Ovary (tissue), 3 donors: ENCODE measurements at regions not wholly inside any gene's neighbourhood (a gene's known extent, or its start where the extent isn't known, plus 50 kb on each side); places are given as distances from the start of the nearest gene placed in this dataset.

Experiments
- EP300 ChIP-seq: sonication (generic); formaldehyde crosslinking; IDR thresholded peaks from one replicate; pipeline ENCODE4 v1.6.1; 2017; ENCODE audit warnings: antibody characterized with exemption
- TF ChIP-seq, protein P1 (sequence below), 3 donors: fragments of 450-650 bp in 2 of 3; fragments of 200-600 bp in 1 of 3; IDR thresholded peaks; one replicate each; pipeline versions ENCODE4 v1.5.1 to v1.8.0; 2016 to 2022; ENCODE audit warnings: antibody characterized with exemption in 3 of 3, mild to moderate bottlenecking in 1 of 3
- donor health status: DM: no; HTN: no; CAD: no.

DNA sequence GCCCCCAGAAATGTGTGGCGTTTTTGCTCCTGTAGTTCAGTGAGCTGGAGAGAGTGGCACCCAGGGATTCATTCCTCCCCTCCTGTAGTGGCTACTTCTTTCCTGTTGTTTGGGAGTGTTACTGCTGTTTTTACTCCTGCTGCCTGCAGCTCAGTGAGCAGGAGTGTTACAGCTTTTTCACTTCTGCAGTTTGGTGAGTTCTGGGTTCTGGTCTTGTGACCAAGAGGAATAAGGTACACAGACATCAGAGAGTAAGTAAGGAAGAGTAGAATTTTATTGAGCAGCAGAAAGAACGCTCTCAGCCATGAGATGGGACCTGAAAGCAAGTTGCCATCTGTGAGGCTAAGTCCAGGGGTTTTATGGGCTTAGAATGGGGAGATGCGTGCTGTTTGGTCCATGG is 966.3 kb upstream of the CITED2 start:
- TF ChIP-seq, protein P1, sequence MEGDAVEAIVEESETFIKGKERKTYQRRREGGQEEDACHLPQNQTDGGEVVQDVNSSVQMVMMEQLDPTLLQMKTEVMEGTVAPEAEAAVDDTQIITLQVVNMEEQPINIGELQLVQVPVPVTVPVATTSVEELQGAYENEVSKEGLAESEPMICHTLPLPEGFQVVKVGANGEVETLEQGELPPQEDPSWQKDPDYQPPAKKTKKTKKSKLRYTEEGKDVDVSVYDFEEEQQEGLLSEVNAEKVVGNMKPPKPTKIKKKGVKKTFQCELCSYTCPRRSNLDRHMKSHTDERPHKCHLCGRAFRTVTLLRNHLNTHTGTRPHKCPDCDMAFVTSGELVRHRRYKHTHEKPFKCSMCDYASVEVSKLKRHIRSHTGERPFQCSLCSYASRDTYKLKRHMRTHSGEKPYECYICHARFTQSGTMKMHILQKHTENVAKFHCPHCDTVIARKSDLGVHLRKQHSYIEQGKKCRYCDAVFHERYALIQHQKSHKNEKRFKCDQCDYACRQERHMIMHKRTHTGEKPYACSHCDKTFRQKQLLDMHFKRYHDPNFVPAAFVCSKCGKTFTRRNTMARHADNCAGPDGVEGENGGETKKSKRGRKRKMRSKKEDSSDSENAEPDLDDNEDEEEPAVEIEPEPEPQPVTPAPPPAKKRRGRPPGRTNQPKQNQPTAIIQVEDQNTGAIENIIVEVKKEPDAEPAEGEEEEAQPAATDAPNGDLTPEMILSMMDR (IDR thresholded peaks at IDR 0.05), result no peak
- no peak for TF ChIP-seq EP300
